GM12878 (cell line): ENCODE measurements at regions not wholly inside any gene's neighbourhood (a gene's known extent, or its start where the extent isn't known, plus 50 kb on each side); places are given as distances from the start of the nearest gene placed in this dataset.

ENCODE experiments used
- ATAC-seq: fragments of 200-7000 bp; cut with Tn5 transposase; 3 replicates; pipeline ENCODE4 v1.9.1; 2020; ENCODE audit warnings: mild to moderate bottlenecking, moderate library complexity
- BruUV-seq: library from RNA; stranded (reverse); fragments of 400-500 nt; replicated peaks from 2 replicates; lab custom pipeline; 2021; lab: Mats Ljungman, UMichigan
- CTCF ChIA-PET: fragments of 300-600 bp; sonication (Branson Sonifier 250); formaldehyde crosslinking; extraction: SDS; loops from one replicate; lab custom pipeline; 2021; ENCODE audit warnings: inconsistent platforms; lab: Yijun Ruan, JAX
- POLR2A ChIA-PET: fragments of 350-600 bp; formaldehyde crosslinking; extraction: SDS; loops from one replicate; lab custom pipeline; 2021; ENCODE audit warnings: inconsistent platforms; lab: Charles Lee
- RAD21 ChIA-PET: fragments of 300-600 bp; sonication (Branson Sonifier 250); formaldehyde crosslinking; loops from one replicate; lab custom pipeline; 2023; ENCODE audit warnings: antibody characterized with exemption; ENCODE audit not compliant: unreplicated experiment; lab: Charles Lee
- SMC1A ChIA-PET: fragments of 300-600 bp; sonication (Branson Sonifier 250); formaldehyde crosslinking; loops from one replicate; lab custom pipeline; 2023; ENCODE audit not compliant: unreplicated experiment, uncharacterized antibody; lab: Charles Lee
- DNase-seq: peaks from one replicate; pipeline ENCODE4 v3.0.0-alpha.2; 2011; ENCODE audit warnings: low read depth, low spot score
- FAIRE-seq: peaks from 3 replicates; lab custom pipeline; 2011; peaks lifted over from hg19 to GRCh38; lab: Jason Lieb, UNC
- H2AFZ ChIP-seq: 2 replicates; pipeline ENCODE4 v1.6.0; 2011; ENCODE audit warnings: low read depth, low read length, control low read depth; ENCODE audit not compliant: control insufficient read depth
- H3K27ac ChIP-seq: 2 replicates; pipeline ENCODE4 v1.5.1; 2011; ENCODE audit warnings: control low read depth; ENCODE audit not compliant: control insufficient read depth, insufficient read depth
- H3K27me3 ChIP-seq, 2 experiments: replicated peaks in 1 of 2; 2 replicates each; pipeline versions ENCODE4 v1.6.0 to v1.6.1; 2011; ENCODE audit warnings: low read length in 1 of 2; ENCODE audit not compliant: control insufficient read depth in 2 of 2, insufficient read depth in 2 of 2
- H3K36me3 ChIP-seq, 2 experiments: 2 replicates each; pipeline ENCODE4 v1.5.1; 2011; ENCODE audit warnings: low read length in 1 of 2; ENCODE audit not compliant: control insufficient read depth in 2 of 2, insufficient read depth in 2 of 2
- H3K4me1 ChIP-seq: 2 replicates; pipeline ENCODE4 v1.6.1; 2011; ENCODE audit warnings: mild to moderate bottlenecking, low read length, moderate library complexity, mixed read lengths; ENCODE audit not compliant: control insufficient read depth, insufficient read depth
- H3K4me2 ChIP-seq: 2 replicates; pipeline ENCODE4 v1.6.0; 2011; ENCODE audit warnings: control low read depth; ENCODE audit not compliant: control insufficient read depth, insufficient read depth
- H3K4me3 ChIP-seq: fragments of 200-600 bp; sonication (generic); 2 replicates; pipeline ENCODE4 v1.5.1; 2016
- H3K79me2 ChIP-seq: 2 replicates; pipeline ENCODE4 v1.6.0; 2011; ENCODE audit warnings: low read length; ENCODE audit not compliant: control insufficient read depth, insufficient read depth
- H3K9ac ChIP-seq: 2 replicates; pipeline ENCODE4 v1.8.0; 2011; ENCODE audit warnings: low read length, control low read depth, mixed read lengths; ENCODE audit not compliant: control insufficient read depth, insufficient read depth
- H3K9me3 ChIP-seq: replicated peaks from 3 replicates; pipeline ENCODE4 v1.5.1; 2011; ENCODE audit warnings: mild to moderate bottlenecking, low read length; ENCODE audit not compliant: control insufficient read depth, insufficient read depth
- H4K20me1 ChIP-seq: 2 replicates; pipeline ENCODE4 v1.6.0; 2011; ENCODE audit not compliant: control insufficient read depth, insufficient read depth
- CEBPZ ChIP-seq: fragments of 150-350 bp; IDR thresholded peaks from 2 replicates; pipeline ENCODE4 v1.6.1; 2016; ENCODE audit warnings: low read depth, low read length
- CHD4 ChIP-seq: fragments of 200-600 bp; sonication (generic); IDR thresholded peaks from 2 replicates; pipeline ENCODE4 v1.6.1; 2016; ENCODE audit warnings: mild to moderate bottlenecking
- ELK1 ChIP-seq: IDR thresholded peaks from 2 replicates; pipeline ENCODE4 v1.6.1; 2012; ENCODE audit warnings: low read depth, low read length, improper control_type of control experiment
- LARP7 ChIP-seq: fragments of 450-650 bp; IDR thresholded peaks from 2 replicates; pipeline ENCODE4 v1.6.1; 2017; ENCODE audit warnings: mild to moderate bottlenecking
- MYB ChIP-seq: fragments of 150-350 bp; IDR thresholded peaks from 2 replicates; pipeline ENCODE4 v1.6.1; 2014; ENCODE audit warnings: mild to moderate bottlenecking, low read depth, low read length, borderline replicate concordance
- PML ChIP-seq: IDR thresholded peaks from 2 replicates; pipeline ENCODE4 v1.6.1; 2012; ENCODE audit warnings: low read length, inconsistent platforms
- SUPT20H ChIP-seq: IDR thresholded peaks from 2 replicates; pipeline ENCODE4 v1.6.1; 2011; ENCODE audit warnings: low read depth, mild to moderate bottlenecking, low read length, moderate library complexity, borderline replicate concordance; ENCODE audit not compliant: control insufficient read depth
- TARDBP ChIP-seq: IDR thresholded peaks from 2 replicates; pipeline ENCODE4 v1.6.1; 2016; ENCODE audit warnings: borderline replicate concordance
- ZNF217 ChIP-seq: fragments of 450-650 bp; IDR thresholded peaks from 2 replicates; pipeline ENCODE4 v1.6.1; 2017; ENCODE audit warnings: antibody characterized with exemption, mild to moderate bottlenecking
- WGBS: methylation state at CpG from one replicate; pipeline ENCODE4 v1.1.6; 2016; ENCODE audit warnings: low lambda C conversion rate; ENCODE audit not compliant: insufficient replicate concordance, insufficient coverage; ENCODE audit errors: missing lambda C conversion rate; 5-methylcytosine and 5-hydroxymethylcytosine counted together
- in situ Hi-C: fragments of 300-500 bp; cut with MboI; formaldehyde crosslinking; loops from 9 replicates; pipeline ENCODE4 v1.14.3; 2018; ENCODE audit warnings: mixed read lengths
- intact Hi-C: fragments of 100-400 bp; cut with micrococcal nuclease; formaldehyde crosslinking; loops from one replicate; pipeline ENCODE4 v1.14.2; 2022; ENCODE audit not compliant: unreplicated experiment
- TF ChIP-seq, protein P1 (sequence below): fragments of 450-650 bp; formaldehyde crosslinking; IDR thresholded peaks from 2 replicates; pipeline ENCODE4 v1.5.0; 2022; ENCODE audit warnings: mild to moderate bottlenecking, missing genetic modification characterization

DNA sequence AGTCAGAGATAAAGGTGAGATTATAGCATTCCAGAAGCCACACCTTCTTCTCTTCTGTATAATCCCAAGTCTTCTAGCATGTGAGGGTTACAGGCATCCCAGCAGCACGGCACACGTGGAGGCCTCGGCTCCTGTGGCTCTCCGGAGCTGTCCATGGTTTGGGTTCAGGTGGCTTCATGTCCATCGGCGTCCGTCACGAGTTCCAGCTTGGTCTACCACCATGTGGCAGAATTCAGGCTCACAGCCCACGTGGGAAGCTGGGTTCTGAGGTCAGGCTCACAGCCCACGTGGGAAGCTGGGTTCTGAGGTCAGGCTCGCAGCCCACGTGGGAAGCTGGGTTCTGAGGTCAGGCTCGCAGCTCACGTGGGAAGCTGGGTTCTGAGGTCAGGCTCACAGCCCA lies 378.3 kb upstream of the SALL3 start (continued):
- TF ChIP-seq CEBPZ: no peak
- TF ChIP-seq MYB: no peak
- TF ChIP-seq, protein P1, sequence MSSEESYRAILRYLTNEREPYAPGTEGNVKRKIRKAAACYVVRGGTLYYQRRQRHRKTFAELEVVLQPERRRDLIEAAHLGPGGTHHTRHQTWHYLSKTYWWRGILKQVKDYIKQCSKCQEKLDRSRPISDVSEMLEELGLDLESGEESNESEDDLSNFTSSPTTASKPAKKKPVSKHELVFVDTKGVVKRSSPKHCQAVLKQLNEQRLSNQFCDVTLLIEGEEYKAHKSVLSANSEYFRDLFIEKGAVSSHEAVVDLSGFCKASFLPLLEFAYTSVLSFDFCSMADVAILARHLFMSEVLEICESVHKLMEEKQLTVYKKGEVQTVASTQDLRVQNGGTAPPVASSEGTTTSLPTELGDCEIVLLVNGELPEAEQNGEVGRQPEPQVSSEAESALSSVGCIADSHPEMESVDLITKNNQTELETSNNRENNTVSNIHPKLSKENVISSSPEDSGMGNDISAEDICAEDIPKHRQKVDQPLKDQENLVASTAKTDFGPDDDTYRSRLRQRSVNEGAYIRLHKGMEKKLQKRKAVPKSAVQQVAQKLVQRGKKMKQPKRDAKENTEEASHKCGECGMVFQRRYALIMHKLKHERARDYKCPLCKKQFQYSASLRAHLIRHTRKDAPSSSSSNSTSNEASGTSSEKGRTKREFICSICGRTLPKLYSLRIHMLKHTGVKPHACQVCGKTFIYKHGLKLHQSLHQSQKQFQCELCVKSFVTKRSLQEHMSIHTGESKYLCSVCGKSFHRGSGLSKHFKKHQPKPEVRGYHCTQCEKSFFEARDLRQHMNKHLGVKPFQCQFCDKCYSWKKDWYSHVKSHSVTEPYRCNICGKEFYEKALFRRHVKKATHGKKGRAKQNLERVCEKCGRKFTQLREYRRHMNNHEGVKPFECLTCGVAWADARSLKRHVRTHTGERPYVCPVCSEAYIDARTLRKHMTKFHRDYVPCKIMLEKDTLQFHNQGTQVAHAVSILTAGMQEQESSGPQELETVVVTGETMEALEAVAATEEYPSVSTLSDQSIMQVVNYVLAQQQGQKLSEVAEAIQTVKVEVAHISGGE (CRISPR knock-in tag): no peak
- TF ChIP-seq CHD4: no peak

DNA sequence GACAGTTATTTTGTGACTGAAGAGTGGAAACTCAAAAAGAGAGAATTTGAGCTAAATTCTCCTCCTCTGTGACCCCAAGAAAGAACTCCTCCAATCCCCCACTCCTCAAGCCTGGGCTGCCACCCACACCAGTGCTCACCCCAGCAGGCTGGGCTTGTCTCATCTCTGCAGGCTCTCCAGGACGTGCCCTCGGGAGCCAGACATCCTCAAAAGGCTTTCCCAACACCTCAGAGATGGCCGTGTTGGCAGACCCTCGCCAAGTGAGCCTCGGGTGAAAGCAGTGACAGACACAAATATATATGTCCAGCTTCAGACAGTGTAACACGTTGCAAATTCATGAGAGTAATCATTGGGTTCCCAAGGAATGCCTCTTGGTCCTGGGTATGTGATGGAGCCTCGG lies 377.7 kb upstream of the SALL3 start:
- in situ Hi-C loops (no loop called here), intact Hi-C loops (no loop called here)
- Histone ChIP-seq H3K4me2 (no peak overlapping the region), H3K9ac (no peak overlapping the region), H3K36me3 (no peaks in the 10 kb centered on the region), H3K79me2 (no peaks in the 10 kb centered on the region), H3K27ac (no peak overlapping the region), H3K4me1 (no peaks in the 10 kb centered on the region), H3K4me3 (no peak overlapping the region), H4K20me1 (no peaks in the 10 kb centered on the region)
- DNase-seq (no peak), ATAC-seq (no peak), FAIRE-seq (no peak)
- BruUV-seq: no TSS peak
- ChIA-PET SMC1A (interaction anchor here (0.6 kb wide), 1 partner anchor 434 kb away, joined by 3 read pairs; no protein-coding TSS in a partner anchor), CTCF (no interaction called here)
- WGBS: 2% methylated on average over 7 of the region's 7 CpGs
- TF ChIP-seq TARDBP (no peak), LARP7 (no peak), ELK1 (no peak), PML (no peak), ZNF217 (no peak), SUPT20H (no peak)
- TF ChIP-seq, all 136 proteins: peak for 0
- RAD21 ChIA-PET: no interaction called here
- POLR2A ChIA-PET: no interaction called here
- Histone ChIP-seq H3K9me3 (no peaks in the 10 kb centered on the region; the same call in 1 of the 3 replicates), H2AFZ (no peak overlapping the region), H3K27me3 (no peaks in the 10 kb centered on the region)
